MM.1S (cell line): ENCODE measurements at regions not wholly inside any gene's neighbourhood (a gene's known extent, or its start where the extent isn't known, plus 50 kb on each side); places are given as distances from the start of the nearest gene placed in this dataset.

Source experiments
- DNase-seq: peaks from one replicate; pipeline ENCODE4 v3.0.0-alpha.2; 2015
- H2AFZ ChIP-seq: fragments of 300-600 bp; sonication (generic); 2 replicates; pipeline ENCODE4 v1.6.0; 2016; ENCODE audit warnings: antibody characterized with exemption, low read length
- H3F3A ChIP-seq: fragments of 300-600 bp; sonication (generic); 2 replicates; pipeline ENCODE4 v1.6.1; 2016; ENCODE audit warnings: mild to moderate bottlenecking, antibody characterized with exemption, low read length, moderate library complexity, mixed read lengths; ENCODE audit not compliant: insufficient read depth
- H3K27ac ChIP-seq: fragments of 300-600 bp; sonication (generic); 2 replicates; pipeline ENCODE4 v1.5.1; 2016; ENCODE audit warnings: mild to moderate bottlenecking, low read length
- H3K27me3 ChIP-seq: fragments of 300-600 bp; sonication (generic); replicated peaks from 2 replicates; pipeline ENCODE4 v1.6.0; 2016; ENCODE audit warnings: low read length; ENCODE audit not compliant: insufficient read depth
- H3K36me3 ChIP-seq: fragments of 300-600 bp; sonication (generic); replicated peaks from 2 replicates; pipeline ENCODE4 v1.6.1; 2016; ENCODE audit warnings: mild to moderate bottlenecking, low read length, mixed read lengths; ENCODE audit not compliant: insufficient read depth
- H3K4me1 ChIP-seq: fragments of 300-600 bp; sonication (generic); 2 replicates; pipeline ENCODE4 v1.6.1; 2016; ENCODE audit warnings: low read length, mixed read lengths
- H3K4me2 ChIP-seq: fragments of 300-600 bp; sonication (generic); 2 replicates; pipeline ENCODE4 v1.6.0; 2016; ENCODE audit warnings: low read depth, low read length
- H3K4me3 ChIP-seq: fragments of 300-600 bp; sonication (generic); 2 replicates; pipeline ENCODE4 v1.5.1; 2016; ENCODE audit warnings: low read length, mixed read lengths
- H3K79me2 ChIP-seq: fragments of 300-600 bp; sonication (generic); 2 replicates; pipeline ENCODE4 v1.6.1; 2016; ENCODE audit warnings: mixed run types, low read length, mixed read lengths
- H3K9ac ChIP-seq: fragments of 300-600 bp; sonication (generic); 2 replicates; pipeline ENCODE4 v1.6.1; 2016; ENCODE audit warnings: low read length, mixed read lengths
- H3K9me2 ChIP-seq: fragments of 300-600 bp; sonication (generic); replicated peaks from 2 replicates; pipeline ENCODE4 v1.6.1; 2016; ENCODE audit warnings: mild to moderate bottlenecking, low read length, mixed read lengths; ENCODE audit not compliant: insufficient read depth
- H3K9me3 ChIP-seq: fragments of 300-600 bp; sonication (generic); replicated peaks from 2 replicates; pipeline ENCODE4 v1.6.1; 2016; ENCODE audit warnings: mild to moderate bottlenecking, low read length, mixed read lengths; ENCODE audit not compliant: insufficient read depth
- H4K20me1 ChIP-seq: fragments of 300-600 bp; sonication (generic); 2 replicates; pipeline ENCODE4 v1.6.1; 2016; ENCODE audit warnings: mild to moderate bottlenecking, low read length, moderate library complexity, mixed read lengths; ENCODE audit not compliant: insufficient read depth
- CTCF ChIP-seq: fragments of 300-600 bp; sonication (generic); IDR thresholded peaks from 2 replicates; pipeline ENCODE4 v1.5.1; 2016; ENCODE audit warnings: antibody characterized with exemption, low read length, mixed read lengths
- EZH2 ChIP-seq: fragments of 300-600 bp; sonication (generic); optimal IDR thresholded peaks from 2 replicates; pipeline ENCODE3; 2017; ENCODE audit warnings: low read depth, mild to moderate bottlenecking, antibody characterized with exemption, low read length, mixed read lengths
- EZH2phosphoT487 ChIP-seq: fragments of 300-600 bp; sonication (generic); IDR thresholded peaks from 2 replicates; pipeline ENCODE4 v1.6.1; 2018; ENCODE audit warnings: antibody characterized with exemption, low read length

- Histone ChIP-seq H2AFZ (no peak overlapping the region), H4K20me1 (no peaks in the 10 kb centered on the region), H3K36me3 (no peaks in the 10 kb centered on the region), H3K27me3 (no peaks in the 10 kb centered on the region), H3K9me2 (no peaks in the 10 kb centered on the region), H3K4me2 (no peak overlapping the region), H3K4me1 (no peaks in the 10 kb centered on the region), H3K9me3 (no peaks in the 10 kb centered on the region), H3F3A (no peaks in the 10 kb centered on the region), H3K27ac (no peak overlapping the region), H3K79me2 (no peaks in the 10 kb centered on the region), H3K4me3 (no peak overlapping the region), H3K9ac (no peak overlapping the region)
- no peak for DNase-seq
- TF ChIP-seq EZH2phosphoT487 (no peak), EZH2 (no peak), CTCF (no peak)
Measured at GRCh38 chr1:199020051-199020450, 381.2 kb downstream of the PTPRC start.

GRCh38 chr1:199020904-199021303, 382.1 kb downstream of the PTPRC start:
- Histone ChIP-seq H3K27me3 (no peaks in the 10 kb centered on the region), H3K4me2 (no peak overlapping the region), H3K79me2 (no peaks in the 10 kb centered on the region), H3K27ac (no peak overlapping the region), H3K9me2 (no peaks in the 10 kb centered on the region), H3K4me1 (no peaks in the 10 kb centered on the region), H3K9ac (no peak overlapping the region), H4K20me1 (no peaks in the 10 kb centered on the region), H3K36me3 (no peaks in the 10 kb centered on the region), H3K4me3 (no peak overlapping the region), H2AFZ (no peak overlapping the region), H3K9me3 (no peaks in the 10 kb centered on the region), H3F3A (no peaks in the 10 kb centered on the region)
- no peak for DNase-seq
- TF ChIP-seq CTCF: no peak
- TF ChIP-seq EZH2phosphoT487: no peak
- TF ChIP-seq EZH2: no peak

GRCh38 chr1:199029401-199029800, 390.6 kb downstream of the PTPRC start:
- H4K20me1 ChIP-seq: no peaks in the 10 kb centered on the region
- H3K4me2 ChIP-seq: no peak overlapping the region
- no peak overlapping the region for H3K4me3 ChIP-seq
- H3K27ac ChIP-seq: no peak overlapping the region
- DNase-seq: no peak
- H3K9me3 ChIP-seq: no peaks in the 10 kb centered on the region
- H3K79me2 ChIP-seq: no peaks in the 10 kb centered on the region
- no peaks in the 10 kb centered on the region for H3K9me2 ChIP-seq
- H3F3A ChIP-seq: no peaks in the 10 kb centered on the region
- H3K9ac ChIP-seq: no peak overlapping the region
- H3K27me3 ChIP-seq: no peaks in the 10 kb centered on the region
- H2AFZ ChIP-seq: no peak overlapping the region
- TF ChIP-seq CTCF (no peak), EZH2 (no peak), EZH2phosphoT487 (no peak)
- H3K36me3 ChIP-seq: no peaks in the 10 kb centered on the region
- peaks cover 9% of the 10 kb centered on the region for H3K4me1 ChIP-seq
